ENCODE measurements at regions not wholly inside any gene's neighbourhood (a gene's known extent, or its start where the extent isn't known, plus 50 kb on each side); places are given as distances from the start of the nearest gene placed in this dataset.

- no peak for TF ChIP-seq CTCF (IDR thresholded peaks at IDR 0.05)
Measured at GRCh38 chr1:60141276-60141675, 67.7 kb upstream of the C1orf87 start.

- no peak for TF ChIP-seq CTCF (IDR thresholded peaks at IDR 0.05)
Measured at GRCh38 chr1:60137406-60137805, 63.8 kb upstream of the C1orf87 start.

GRCh38 chr1:60136395-60136794 lies 62.8 kb upstream of the C1orf87 start:
- TF ChIP-seq CTCF (IDR thresholded peaks at IDR 0.05): no peak

GRCh38 chr1:60134716-60135115 lies 61.1 kb upstream of the C1orf87 start:
- TF ChIP-seq CTCF (IDR thresholded peaks at IDR 0.05): no peak

GRCh38 chr1:60133848-60134247 lies 60.3 kb upstream of the C1orf87 start:
- TF ChIP-seq CTCF (IDR thresholded peaks at IDR 0.05): no peak

GRCh38 chr1:60133000-60133673 lies 59.6 kb upstream of the C1orf87 start:
- TF ChIP-seq CTCF (IDR thresholded peaks at IDR 0.05): no peak

GRCh38 chr1:60132108-60132507 lies 58.5 kb upstream of the C1orf87 start:
- TF ChIP-seq CTCF (IDR thresholded peaks at IDR 0.05): no peak

GRCh38 chr1:60130703-60131102 lies 57.1 kb upstream of the C1orf87 start:
- TF ChIP-seq CTCF (IDR thresholded peaks at IDR 0.05): no peak
